NCI-H2107 treated with DMSO at 0.1 percent for 48 hours (cell line): ENCODE measurements at regions not wholly inside any gene's neighbourhood (a gene's known extent, or its start where the extent isn't known, plus 50 kb on each side); places are given as distances from the start of the nearest gene placed in this dataset.

ENCODE experiments used
- DNase-seq: peaks from one replicate; lab custom pipeline; 2025; ENCODE audit not compliant: unreplicated experiment; lab: John Stamatoyannopoulos, UW

DNA sequence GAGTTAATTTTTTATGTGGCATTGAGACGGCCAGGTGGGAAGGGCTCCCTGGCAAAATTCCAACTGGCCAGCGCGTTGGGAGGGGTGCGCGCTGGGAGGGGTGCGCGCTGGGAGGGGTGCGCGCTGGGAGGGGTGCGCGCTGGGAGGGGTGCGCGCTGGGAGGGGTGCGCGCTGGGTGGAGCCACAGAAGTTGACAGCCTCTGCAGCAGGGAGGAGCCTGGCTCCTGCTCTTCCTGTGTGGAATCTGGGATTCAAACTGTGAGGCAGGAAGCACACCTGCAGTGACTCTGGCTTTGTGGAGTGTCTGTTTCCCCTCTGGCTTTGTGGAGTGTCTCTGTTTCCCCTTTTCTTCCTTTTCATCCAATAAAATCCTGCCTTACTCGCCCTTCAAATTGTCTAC lies 147.9 kb upstream of the CBLN2 start:
- peak; percentile 53 for DNase-seq

DNA sequence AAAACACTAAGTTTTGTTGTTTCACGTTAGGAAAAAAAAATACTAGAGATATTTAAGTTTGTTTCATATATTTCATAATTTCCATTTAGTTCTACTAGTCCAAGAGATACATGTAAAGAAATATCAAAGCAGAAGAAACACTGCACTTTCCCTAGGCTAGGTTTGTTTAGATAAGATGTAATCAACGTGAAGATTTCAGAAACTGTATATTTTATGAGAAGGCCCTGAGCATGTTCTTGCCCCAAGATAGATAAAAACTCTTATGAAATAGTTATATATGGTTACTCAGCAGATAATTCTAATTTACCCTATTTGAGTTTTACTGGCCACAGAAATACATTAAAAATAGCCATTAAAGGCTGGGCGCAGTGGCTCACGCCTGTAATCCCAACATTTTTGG lies 143.6 kb upstream of the CBLN2 start:
- no peak for DNase-seq

DNA sequence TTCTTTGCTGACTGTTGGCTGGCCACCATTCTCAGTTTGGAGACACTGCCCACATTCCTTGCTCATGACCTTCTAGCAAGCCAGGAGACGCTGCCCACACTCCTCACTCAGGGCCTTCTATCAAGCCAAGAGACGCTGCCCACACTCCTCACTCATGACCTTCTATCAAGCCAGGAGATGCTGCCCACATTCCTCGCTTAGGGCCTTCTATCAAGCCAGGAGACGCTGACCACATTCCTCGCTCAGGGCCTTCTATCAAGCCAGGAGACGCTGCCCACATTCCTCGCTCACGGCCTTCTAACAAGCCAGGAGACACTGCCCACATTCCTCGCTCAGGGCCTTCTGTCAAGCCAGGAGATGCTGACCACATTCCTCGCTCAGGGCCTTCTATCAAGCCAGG lies 131.3 kb upstream of the CBLN2 start:
- DNase-seq: no peak

- DNase-seq: peak; percentile 88
These were observed 130.6 kb upstream of the CBLN2 start for GRCh38 chr18:72674710-72675109.

DNA sequence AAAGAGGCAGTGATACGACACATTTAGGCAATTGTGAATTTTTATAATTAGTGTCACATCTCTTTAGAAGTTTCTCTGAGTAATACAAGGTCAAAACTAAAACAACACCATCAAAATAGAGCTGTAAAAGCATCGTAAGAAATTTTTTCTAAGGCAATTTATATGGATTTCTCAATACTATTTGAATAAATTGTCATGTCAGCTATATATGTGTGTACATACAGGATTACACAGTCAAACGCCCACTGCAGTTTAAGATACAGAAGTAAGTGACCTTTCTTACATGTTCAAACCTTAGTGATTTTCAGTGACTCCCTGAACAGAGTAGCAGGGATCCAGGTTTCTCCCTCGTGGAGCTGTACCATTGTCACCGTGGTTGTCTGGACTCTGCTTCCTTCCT lies 129.1 kb upstream of the CBLN2 start:
- DNase-seq: no peak

GRCh38 chr18:72672364-72673184 lies 128.4 kb upstream of the CBLN2 start:
- DNase-seq: peak; percentile 72

- DNase-seq: no peak
These were observed 123.8 kb upstream of the CBLN2 start for GRCh38 chr18:72667932-72668331.

- DNase-seq: peak; percentile 23
These were observed 109.0 kb upstream of the CBLN2 start for GRCh38 chr18:72652990-72653593.

DNA sequence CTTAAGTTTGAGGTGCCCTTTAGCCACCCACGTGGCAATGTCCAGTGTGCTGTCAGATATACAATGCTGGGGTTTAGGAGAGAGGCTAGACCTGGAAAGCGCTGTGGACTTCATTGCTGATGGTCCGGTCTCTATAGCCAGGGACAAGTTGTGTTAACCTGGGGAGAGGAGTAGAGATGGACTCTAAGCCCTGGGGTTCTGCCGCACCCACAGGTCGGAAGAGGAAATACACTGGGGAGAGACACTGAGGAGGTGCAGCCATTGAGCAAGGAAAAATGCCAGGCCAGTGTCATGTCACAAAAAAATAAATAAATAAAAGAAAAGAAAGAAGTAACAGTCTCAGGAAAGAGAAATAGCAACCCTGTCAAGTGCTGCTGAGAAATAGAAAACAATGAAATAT lies 106.9 kb upstream of the CBLN2 start:
- no peak for DNase-seq

GRCh38 chr18:72648481-72648960 lies 104.4 kb upstream of the CBLN2 start:
- no peak for DNase-seq

DNA sequence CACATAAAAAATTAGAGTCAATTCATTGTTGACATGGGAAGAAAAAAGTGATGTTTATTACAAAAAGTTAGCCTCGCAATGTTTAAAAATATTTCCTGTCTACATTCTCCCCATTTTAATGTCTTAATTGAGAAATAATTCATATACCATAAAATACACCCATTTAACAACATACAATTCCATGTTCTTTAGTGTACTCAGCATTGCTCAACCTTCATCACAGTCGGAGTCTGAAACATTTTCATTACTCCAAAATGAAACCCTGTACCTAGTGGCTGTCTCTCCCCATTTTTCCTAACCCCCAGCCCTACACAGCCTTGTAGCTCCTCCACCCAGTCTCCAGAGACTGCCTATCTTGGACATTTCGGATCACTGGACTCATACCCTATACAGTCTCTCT lies 103.9 kb upstream of the CBLN2 start:
- no peak for DNase-seq

DNA sequence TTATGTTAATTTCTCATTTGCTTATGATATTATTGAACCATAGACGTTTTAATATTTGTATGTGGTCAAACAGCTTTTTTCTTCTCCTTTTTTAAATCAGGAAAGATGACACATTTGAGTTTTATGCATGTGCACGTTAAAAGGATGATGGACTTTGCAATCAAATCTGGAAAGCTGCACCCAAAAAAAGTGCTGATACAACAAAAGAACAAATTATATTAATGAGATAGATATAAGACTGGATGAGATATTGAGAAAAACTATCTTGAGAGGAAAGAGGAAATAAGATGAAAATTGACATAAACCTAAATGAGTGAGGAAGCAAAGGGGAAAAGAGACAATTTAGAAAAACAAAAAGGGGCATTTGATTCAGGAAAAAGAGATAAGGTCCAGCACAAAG lies 96.4 kb upstream of the CBLN2 start:
- no peak for DNase-seq

DNA sequence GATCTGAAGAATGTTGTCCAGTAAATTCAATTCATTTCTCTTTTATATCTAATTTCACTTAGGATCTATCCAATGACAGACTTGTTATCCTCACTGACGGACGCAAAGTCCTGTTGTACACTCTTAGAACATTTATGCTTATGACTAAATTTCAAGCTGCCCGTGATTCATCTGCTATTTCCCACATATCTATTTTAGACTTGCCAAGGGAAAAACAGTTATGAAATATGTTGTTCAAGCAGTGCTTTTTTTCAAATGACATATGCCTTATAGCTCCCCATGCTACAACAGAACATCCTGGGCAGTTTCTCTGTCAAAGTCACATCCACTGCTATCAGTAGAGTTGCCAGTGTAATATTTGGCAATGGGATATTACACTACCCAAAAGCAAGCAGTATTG lies 94.2 kb upstream of the CBLN2 start:
- DNase-seq: no peak

- DNase-seq: no peak
These were observed 93.6 kb upstream of the CBLN2 start for GRCh38 chr18:72637721-72638120.

DNA sequence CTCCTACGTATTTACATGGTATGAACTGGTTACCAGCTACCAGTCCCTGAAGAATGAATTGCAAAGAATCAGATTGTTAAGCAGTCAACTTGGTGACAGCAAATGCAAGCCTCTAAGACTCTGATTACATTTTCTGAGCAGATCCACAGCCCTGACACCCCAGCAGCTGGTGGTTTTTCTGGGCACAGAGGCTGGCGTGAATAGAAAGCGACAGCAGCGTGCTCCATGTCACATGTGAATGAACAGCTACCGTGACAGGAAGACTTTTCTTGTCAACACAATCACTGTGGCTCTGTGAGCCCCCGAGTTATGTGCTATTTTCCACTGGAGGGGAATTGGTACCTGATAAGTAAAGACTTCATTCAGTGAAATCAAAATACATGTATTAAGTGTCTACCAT lies 93.2 kb upstream of the CBLN2 start:
- DNase-seq: no peak

GRCh38 chr18:72636611-72637010 lies 92.5 kb upstream of the CBLN2 start:
- DNase-seq: no peak

- DNase-seq: no peak
These were observed 90.4 kb upstream of the CBLN2 start for GRCh38 chr18:72634500-72634899.

- DNase-seq: no peak
These were observed 86.8 kb upstream of the CBLN2 start for GRCh38 chr18:72630991-72631390.

DNA sequence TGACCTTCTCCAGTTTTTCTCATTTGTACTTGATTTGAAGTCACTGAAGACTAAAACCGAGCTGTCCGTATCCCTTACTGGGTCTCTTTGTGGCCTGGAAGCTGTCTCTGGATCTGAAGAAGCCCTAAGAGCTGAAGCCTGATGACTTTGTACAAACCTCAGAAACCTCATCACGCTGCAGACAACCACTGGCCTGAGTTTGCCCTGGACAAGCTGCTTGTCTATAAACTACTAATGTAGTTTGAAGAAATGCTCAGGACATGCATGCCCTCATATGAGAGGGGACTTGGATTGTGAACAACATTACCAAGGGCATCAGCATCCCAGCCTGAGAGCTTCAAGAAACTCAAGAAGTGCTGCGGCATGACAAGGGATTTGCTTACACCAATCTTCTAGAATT lies 79.3 kb upstream of the CBLN2 start:
- no peak for DNase-seq

GRCh38 chr18:72613534-72613930 lies 69.4 kb upstream of the CBLN2 start:
- no peak for DNase-seq

GRCh38 chr18:72612894-72613533 lies 68.9 kb upstream of the CBLN2 start:
- DNase-seq: no peak

GRCh38 chr18:72605376-72605775 lies 61.2 kb upstream of the CBLN2 start:
- DNase-seq: no peak
